NCI-H524 (cell line): ENCODE measurements at regions not wholly inside any gene's neighbourhood (a gene's known extent, or its start where the extent isn't known, plus 50 kb on each side); places are given as distances from the start of the nearest gene placed in this dataset.
"Not testable (repeated sequence)": the region's sequence is repeated elsewhere in the genome, so short reads cannot be mapped to it uniquely, and the experiment has no call there.

Source experiments
- DNase-seq, 2 experiments: peaks; one replicate each; lab custom pipeline; 2025; lab: John Stamatoyannopoulos, UW

DNA sequence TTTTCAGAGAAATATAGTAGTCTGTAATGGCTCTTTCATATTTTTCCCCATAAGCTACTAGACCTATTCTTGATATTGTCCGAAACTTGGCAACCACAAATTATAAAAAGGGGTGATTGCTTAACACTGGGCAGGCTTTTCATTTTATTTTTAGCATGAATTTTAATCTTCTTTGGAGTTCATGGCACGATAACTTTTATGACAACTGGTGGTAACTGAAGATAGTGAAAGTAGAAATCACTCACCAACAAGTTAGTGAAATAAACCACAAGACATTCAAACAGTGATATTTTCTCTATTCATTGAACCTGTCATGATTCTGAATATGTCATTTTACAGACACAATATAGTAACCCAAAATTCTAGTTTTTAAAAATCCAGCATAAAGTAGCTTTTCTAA is 213.9 kb downstream of the PRDM9 start:
- no peak for DNase-seq

GRCh38 chr5:23727271-23727670 is 219.9 kb downstream of the PRDM9 start:
- no peak for DNase-seq

DNA sequence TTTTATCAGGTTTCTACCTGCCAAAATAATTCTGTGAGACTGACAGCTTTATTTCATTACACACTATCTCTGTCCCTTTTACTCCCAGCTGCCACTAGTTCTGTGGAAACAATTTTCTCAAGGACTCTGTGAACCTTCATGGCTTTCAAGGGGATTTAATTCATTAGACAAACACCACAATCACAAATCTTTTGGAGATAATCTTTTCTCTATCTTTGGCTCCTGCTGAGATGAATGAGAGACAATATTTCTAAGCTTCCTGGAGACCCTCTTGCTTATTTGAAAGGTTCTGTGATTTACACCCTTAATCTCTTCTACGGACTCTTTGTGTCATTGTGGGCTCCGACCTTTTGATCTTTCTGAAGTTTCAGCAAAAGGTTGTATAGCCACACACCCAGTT is 222.6 kb downstream of the PRDM9 start:
- DNase-seq, result no peak

- DNase-seq, result no peak
Measured at GRCh38 chr5:23740029-23740428, 232.6 kb downstream of the PRDM9 start.

- peak in 1 of 2 experiments; percentile 38 for DNase-seq
Measured at GRCh38 chr5:23742701-23743100, 235.3 kb downstream of the PRDM9 start.

GRCh38 chr5:23755906-23756305 is 248.5 kb downstream of the PRDM9 start:
- no peak for DNase-seq

DNA sequence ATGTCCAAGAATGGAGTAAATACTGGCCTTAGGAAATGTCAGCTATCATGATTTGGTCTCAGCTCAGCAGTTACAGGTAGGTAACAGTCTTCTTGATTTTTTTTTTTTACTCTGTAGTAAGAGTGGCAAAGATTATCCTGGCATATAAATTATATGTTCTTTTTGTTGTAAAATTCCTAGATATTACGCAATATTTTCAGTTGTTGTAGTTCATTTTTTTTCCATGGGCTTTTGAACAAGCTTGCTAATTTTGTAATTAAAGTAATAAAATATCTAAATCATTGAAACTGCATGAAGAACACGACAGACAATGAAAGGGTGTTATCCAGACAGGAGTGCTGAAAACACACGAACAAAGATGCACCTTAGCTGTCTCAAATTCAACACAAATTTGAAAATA is 249.4 kb downstream of the PRDM9 start:
- DNase-seq, result no peak

DNA sequence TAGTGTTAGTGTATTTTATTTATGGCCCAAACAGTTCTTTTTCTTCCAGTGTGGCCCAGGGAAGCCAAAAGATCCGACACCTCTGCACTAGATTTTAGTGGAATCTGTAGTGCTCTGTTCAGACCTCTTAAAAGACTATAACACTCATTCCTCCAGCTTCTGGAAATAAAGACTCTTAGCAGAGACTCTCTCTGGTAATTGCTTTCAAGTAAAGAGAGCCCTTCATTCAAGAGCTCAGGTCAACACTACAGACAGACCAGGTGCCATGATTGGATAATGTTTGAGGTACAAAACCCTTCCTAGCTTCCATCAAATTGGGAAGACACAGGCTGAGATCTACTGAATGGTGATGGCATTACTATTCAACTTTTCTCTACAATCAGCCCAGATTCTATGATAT is 255.8 kb downstream of the PRDM9 start:
- peak; percentile 54 to 69 for DNase-seq

- DNase-seq, result no peak
Measured at GRCh38 chr5:23776684-23777083, 269.3 kb downstream of the PRDM9 start.

- peak; percentile 11 to 18 for DNase-seq
Measured at GRCh38 chr5:23800307-23800706, 292.9 kb downstream of the PRDM9 start.

DNA sequence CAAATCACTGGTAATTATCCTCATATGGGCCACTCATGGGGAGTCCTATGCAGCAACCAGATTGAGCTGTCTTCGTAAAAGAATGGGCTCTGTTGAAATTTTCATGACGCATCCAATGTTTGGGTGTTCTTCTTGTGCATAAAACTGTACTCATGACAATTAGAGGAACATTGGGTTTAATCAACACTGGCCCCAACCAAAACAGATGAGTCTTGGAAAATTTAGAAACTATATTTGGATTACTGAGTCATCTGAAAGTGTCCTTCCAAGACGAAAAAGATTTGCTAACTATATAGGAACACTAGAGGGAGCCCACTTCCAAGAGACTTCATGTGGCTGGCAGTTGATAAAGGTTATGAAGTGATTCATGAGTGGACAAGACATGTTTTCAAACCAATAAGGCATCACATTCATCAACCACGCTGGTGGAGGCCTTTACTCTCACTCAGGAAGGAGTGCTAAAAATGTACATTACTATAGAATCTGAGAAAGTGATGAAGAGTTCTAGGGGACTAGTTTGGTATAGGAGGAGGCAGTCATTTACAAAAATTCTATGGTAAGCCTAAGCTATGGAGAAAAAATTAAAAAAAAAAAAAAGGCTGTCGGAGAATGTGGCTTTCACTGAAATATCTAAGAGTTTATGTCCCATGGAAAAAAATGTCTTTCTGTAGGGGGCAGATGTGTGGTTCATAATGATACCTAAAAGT is 313.5 kb downstream of the PRDM9 start:
- DNase-seq, result peak in 1 of 2 experiments; percentile 59

- peak; percentile 91 to 98 for DNase-seq
Measured at GRCh38 chr5:23823521-23823920, 316.1 kb downstream of the PRDM9 start.

- DNase-seq, result no peak
Measured at GRCh38 chr5:23825196-23825595, 317.8 kb downstream of the PRDM9 start.

- DNase-seq, result peak in 1 of 2 experiments; percentile 40
Measured at GRCh38 chr5:23840083-23840482, 332.7 kb downstream of the PRDM9 start.

DNA sequence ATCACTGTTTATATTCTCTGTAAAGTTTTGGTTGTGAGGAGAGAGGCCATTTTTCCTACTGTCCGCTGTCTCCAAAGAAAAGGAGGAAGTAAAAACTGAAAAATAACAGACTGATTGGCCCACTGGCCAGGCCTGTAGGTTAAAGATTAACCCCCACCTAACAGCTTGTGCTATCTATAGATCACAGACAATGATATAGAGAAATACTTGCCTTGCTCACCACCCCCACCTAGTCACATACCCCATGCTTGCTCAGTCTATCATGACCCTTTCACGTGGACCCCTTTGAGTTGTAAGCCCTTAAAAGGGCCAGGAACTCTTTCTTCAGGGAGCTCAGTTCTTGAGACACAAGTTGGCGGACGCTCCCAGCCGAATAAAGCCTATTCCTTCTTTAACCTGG is 357.4 kb downstream of the PRDM9 start:
- DNase-seq, result no peak

DNA sequence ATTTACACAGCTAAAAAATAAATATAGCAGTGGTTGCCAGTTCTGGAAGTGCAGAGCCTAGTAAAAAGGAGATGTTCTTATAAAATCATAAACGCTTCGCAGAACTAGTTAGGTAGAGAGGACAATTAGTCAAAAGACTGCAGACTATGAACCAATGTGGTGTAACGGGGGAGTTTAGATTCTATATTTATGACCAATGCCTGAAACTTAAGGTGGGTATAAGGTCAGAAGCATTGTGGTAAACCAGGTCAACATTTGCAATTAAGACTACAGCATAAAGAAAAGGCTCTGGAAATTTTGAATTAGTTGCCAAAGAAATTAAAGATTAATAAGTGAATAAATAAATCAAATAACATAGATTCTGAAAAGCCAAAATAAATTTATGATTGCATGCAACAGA is 370.4 kb downstream of the PRDM9 start:
- no peak for DNase-seq

DNA sequence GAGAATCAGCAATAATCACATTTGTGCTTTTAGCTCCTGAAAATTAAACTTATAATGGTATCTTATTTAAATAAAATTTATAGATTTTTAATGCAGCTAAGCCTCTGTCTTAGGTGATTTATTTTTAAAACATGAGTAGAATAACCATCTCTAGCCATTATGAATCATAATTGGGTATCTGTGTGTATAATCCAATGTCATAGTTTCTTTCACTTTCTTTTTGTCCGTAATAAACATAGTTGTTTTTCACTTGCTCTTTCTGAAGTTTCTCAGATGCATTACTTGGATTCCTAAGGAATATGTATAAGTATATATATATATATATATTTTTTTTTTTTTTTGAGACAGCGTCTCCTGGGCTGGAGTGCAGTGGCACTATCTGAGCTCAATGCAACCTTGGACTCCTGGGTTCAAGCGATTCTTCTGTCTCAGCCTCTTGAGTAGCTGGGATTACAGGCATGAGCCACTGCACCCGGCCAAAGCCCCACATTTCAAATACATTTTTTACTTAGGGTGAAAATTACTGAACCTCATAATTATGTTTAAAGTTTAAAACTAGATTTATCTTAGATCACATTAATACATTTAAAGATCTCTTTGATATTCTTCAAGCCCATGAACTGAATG is 377.1 kb downstream of the PRDM9 start:
- no peak for DNase-seq

- no peak for DNase-seq
Measured at GRCh38 chr5:23893561-23893960, 386.2 kb downstream of the PRDM9 start.

DNA sequence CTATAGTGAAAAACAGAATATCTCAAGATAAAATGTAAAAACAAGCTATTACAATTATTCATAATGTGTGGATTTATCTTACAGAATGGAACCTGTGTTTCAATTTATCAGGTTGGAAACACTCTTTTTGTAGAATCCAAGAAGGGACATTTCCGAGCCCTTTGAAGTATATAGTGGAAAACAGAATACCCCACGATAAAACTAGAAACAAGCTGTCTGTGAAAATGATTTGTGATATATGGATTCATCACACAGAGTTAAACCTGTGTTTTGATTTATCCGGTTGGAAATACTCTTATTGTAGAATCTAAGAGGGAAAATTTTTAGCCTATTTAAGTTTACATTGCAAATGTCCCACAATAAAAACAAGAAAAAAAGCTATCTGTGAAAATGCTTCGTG is 388.2 kb downstream of the PRDM9 start:
- DNase-seq, result no peak

GRCh38 chr5:23930985-23931384 is 423.6 kb downstream of the PRDM9 start:
- DNase-seq, result no peak

GRCh38 chr5:23951261-23951928 is 444.0 kb downstream of the PRDM9 start:
- not testable (repeated sequence) for DNase-seq

DNA sequence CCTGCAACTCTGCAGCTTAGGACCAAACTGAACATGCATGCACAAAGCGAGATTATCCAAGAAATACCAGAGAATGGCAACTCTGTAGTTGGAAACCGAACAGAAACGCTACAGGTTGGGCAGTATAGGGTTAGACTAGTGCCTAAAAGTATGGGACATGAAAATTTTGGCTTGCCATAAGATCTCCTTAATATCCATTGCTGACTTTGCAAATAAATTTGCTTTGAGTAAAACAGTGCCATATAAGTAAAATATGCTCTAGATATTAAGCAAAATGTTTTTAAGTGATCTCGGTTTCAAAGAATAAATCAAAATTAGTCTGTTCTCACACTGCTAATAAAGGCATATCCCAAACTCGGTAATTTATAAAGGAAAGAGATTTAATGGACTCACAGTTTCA is 456.0 kb downstream of the PRDM9 start:
- DNase-seq, result no peak

DNA sequence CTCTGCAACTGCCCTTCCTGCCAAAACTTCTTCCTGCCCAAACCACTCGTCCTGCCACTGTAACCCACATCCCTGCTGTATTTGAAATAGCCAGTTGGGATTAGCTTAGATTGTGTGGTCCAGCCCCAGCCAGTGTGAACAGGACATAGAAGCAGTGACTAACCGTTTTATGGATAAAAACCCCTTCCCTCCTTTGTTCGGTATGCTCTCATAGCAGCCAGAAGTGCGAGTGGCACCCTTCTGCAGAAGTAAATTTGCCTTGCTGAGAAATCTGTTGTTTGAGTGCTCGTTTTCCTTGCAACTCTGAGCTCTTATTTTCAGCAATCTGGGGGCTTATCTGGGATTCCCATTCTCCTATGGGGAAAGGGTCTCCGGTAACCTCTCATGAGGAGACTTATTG is 470.0 kb downstream of the PRDM9 start:
- no peak for DNase-seq
